RWPE2 (cell line): ENCODE measurements at regions not wholly inside any gene's neighbourhood (a gene's known extent, or its start where the extent isn't known, plus 50 kb on each side); places are given as distances from the start of the nearest gene placed in this dataset.

Source experiments
- ATAC-seq: fragments of 200-7000 bp; cut with Tn5 transposase; 3 replicates; pipeline ENCODE4 v1.9.1; 2021; ENCODE audit warnings: low read depth
- DNase-seq: peaks from one replicate; pipeline ENCODE4 v3.0.0-alpha.2; 2020; ENCODE audit warnings: low spot score
- H3K27ac ChIP-seq: fragments of 450-650 bp; 2 replicates; pipeline ENCODE4 v1.5.1; 2017; ENCODE audit warnings: mild to moderate bottlenecking; ENCODE audit not compliant: poor library complexity, severe bottlenecking
- H3K27me3 ChIP-seq: fragments of 250-450 bp; sonication (Bioruptor Pico); 2 replicates; pipeline ENCODE4 v1.5.1; 2021; ENCODE audit warnings: mild to moderate bottlenecking, moderate library complexity; ENCODE audit not compliant: insufficient read depth, poor library complexity, severe bottlenecking
- H3K36me3 ChIP-seq: fragments of 250-450 bp; sonication (Bioruptor Pico); 2 replicates; pipeline ENCODE4 v1.5.1; 2020; ENCODE audit warnings: low read depth, mild to moderate bottlenecking, moderate library complexity
- H3K4me1 ChIP-seq: fragments of 250-450 bp; sonication (Bioruptor Pico); 2 replicates; pipeline ENCODE4 v1.5.1; 2021; ENCODE audit warnings: mild to moderate bottlenecking, moderate library complexity; ENCODE audit not compliant: insufficient read depth, poor library complexity, severe bottlenecking
- H3K4me3 ChIP-seq: fragments of 250-450 bp; sonication (Bioruptor Pico); 2 replicates; pipeline ENCODE4 v1.5.1; 2021; ENCODE audit warnings: mild to moderate bottlenecking, moderate library complexity; ENCODE audit not compliant: severe bottlenecking
- H3K9me3 ChIP-seq: fragments of 250-450 bp; sonication (Bioruptor Pico); 2 replicates; pipeline ENCODE4 v1.5.1; 2021; ENCODE audit warnings: mild to moderate bottlenecking, moderate library complexity; ENCODE audit not compliant: severe bottlenecking
- CTCF ChIP-seq: fragments of 450-650 bp; IDR thresholded peaks from one replicate; pipeline ENCODE4 v1.5.1; 2017; ENCODE audit warnings: mild to moderate bottlenecking, moderate library complexity; ENCODE audit not compliant: poor library complexity, severe bottlenecking

GRCh38 chr20:52817511-52817910 is 154.6 kb upstream of the TSHZ2 start:
- peaks cover 3% of the 10 kb centered on the region for H3K27me3 ChIP-seq
- no peak for TF ChIP-seq CTCF
- H3K4me1 ChIP-seq = no peaks in the 10 kb centered on the region
- ATAC-seq = 0 out of 3 replicates have a peak, but pooled peaks have one; percentile 30
- no peak overlapping the region for H3K27ac ChIP-seq
- no peaks in the 10 kb centered on the region for H3K9me3 ChIP-seq
- no peak overlapping the region for H3K4me3 ChIP-seq
- H3K36me3 ChIP-seq = no peaks in the 10 kb centered on the region
- DNase-seq = no peak

DNA sequence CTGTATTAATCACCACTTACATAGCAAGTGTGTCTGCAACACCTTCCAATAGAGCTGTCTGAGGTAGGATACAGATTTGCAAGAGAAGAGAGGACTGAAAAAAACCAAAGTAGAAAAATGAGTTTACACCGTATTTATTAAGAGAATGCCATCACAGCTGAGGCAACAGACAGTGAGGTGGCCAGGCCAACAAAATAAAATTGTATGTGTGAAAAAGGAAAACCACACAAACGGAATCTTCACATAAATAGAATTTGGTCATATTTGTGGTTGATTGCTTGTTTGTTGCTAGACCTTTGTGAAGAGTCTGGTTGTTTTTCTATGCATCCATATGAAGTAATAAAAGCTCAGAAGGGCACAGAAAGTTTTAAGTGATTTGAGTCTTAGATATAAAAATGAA is 157.8 kb upstream of the TSHZ2 start:
- Histone ChIP-seq H3K4me3 (no peak overlapping the region), H3K27me3 (peaks cover 12% of the 10 kb centered on the region), H3K36me3 (no peaks in the 10 kb centered on the region), H3K4me1 (no peaks in the 10 kb centered on the region), H3K9me3 (no peaks in the 10 kb centered on the region), H3K27ac (no peak overlapping the region)
- DNase-seq (no peak), ATAC-seq (no peak)
- TF ChIP-seq CTCF = no peak

DNA sequence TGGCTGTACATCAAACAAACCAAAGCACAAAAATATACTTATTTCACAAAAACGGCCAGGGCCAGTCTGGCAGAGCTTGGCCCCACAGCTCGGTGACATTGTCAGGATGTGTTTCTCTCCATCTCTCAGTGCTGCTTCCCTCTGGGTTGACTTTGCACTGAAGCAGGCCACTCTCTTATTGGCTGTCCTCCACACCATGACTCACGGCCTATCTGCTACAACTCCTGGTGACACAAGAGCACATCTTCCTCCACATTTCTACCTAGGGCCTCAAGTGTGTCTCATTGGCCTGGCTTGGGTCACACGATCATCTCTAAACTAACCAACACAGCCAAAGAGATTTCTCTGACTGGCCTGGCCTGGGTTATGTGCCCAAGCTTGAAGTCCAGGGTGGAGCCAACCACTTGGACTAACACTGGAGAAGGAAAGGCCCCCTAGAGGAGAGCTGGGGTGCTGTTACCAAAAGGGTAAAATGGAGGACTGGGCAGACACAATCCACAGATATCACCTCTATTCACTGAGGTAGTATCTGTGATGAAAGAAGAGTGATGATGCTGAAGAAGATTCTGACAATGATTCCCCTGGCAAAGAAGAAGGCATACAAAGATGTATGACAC is 159.8 kb upstream of the TSHZ2 start:
- TF ChIP-seq CTCF = no peak
- Histone ChIP-seq H3K27ac (no peak overlapping the region), H3K9me3 (no peaks in the 10 kb centered on the region), H3K36me3 (no peaks in the 10 kb centered on the region), H3K27me3 (peaks cover 25% of the 10 kb centered on the region), H3K4me3 (no peak overlapping the region), H3K4me1 (no peaks in the 10 kb centered on the region)
- DNase-seq (no peak), ATAC-seq (0 out of 3 replicates have a peak, but pooled peaks have one; percentile 31)

DNA sequence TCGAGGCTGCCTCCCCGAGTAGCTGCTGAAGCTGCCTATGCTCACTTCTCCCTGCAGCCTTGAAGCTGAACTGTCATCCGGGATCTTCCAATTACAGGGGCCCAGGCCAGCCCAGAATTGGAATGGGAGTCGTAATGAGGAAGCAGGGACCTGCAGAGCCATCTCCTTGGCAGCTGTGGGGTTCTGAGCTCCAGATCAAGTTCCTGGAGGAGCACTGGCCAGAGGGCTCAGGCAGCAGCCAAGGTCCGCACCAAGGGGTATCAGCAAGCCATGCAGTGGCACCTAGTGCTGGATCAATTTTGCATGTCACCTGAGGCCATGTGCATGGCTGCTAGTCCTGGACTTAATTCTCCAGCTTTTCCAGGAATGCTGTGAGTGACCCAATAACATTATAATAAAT is 163.2 kb upstream of the TSHZ2 start:
- DNase-seq (peak; percentile 70), ATAC-seq (0 out of 3 replicates have a peak, but pooled peaks have one; percentile 12)
- Histone ChIP-seq H3K9me3 (no peaks in the 10 kb centered on the region), H3K4me1 (no peaks in the 10 kb centered on the region), H3K4me3 (no peak overlapping the region), H3K27me3 (peaks cover 38% of the 10 kb centered on the region), H3K36me3 (no peaks in the 10 kb centered on the region), H3K27ac (no peak overlapping the region)
- TF ChIP-seq CTCF = no peak

GRCh38 chr20:52806918-52807317 is 165.2 kb upstream of the TSHZ2 start:
- TF ChIP-seq CTCF = no peak
- no peak overlapping the region for H3K4me3 ChIP-seq
- no peak for DNase-seq

More at GRCh38 chr20:52806918-52807317, 165.2 kb upstream of the TSHZ2 start:
- no peak for ATAC-seq
- no peaks in the 10 kb centered on the region for H3K36me3 ChIP-seq
- no peaks in the 10 kb centered on the region for H3K4me1 ChIP-seq
- H3K27me3 ChIP-seq = peaks cover 38% of the 10 kb centered on the region
- no peaks in the 10 kb centered on the region for H3K9me3 ChIP-seq
- H3K27ac ChIP-seq = no peak overlapping the region
